GM21447 (cell line): ENCODE measurements at regions not wholly inside any gene's neighbourhood (a gene's known extent, or its start where the extent isn't known, plus 50 kb on each side); places are given as distances from the start of the nearest gene placed in this dataset.

Experiments used
- ATAC-seq: cut with Tn5 transposase; IDR thresholded peaks from one replicate; pipeline ENCODE4 v1.9.1; 2021; ENCODE audit not compliant: unreplicated experiment

DNA sequence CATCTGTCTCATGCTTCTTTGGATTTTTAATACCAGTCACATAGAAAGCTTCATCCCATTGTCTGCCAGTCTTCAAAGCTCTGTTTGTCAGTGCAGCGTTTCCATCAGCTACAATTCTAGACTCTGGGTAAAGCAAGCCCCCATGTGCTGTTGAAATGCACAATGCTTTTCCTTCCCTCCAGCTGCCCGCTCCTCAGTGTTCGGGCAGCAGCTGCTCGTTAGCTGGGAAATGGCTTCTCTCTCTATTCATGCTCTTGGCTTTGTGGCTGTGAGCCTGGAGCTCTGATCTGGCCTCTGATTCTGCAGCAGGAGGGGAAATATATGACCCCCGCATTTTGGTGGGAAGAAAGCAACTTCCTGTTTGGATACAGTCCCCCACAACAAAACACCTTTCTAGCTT is 213.0 kb upstream of the CDYL start:
- ATAC-seq = no peak

DNA sequence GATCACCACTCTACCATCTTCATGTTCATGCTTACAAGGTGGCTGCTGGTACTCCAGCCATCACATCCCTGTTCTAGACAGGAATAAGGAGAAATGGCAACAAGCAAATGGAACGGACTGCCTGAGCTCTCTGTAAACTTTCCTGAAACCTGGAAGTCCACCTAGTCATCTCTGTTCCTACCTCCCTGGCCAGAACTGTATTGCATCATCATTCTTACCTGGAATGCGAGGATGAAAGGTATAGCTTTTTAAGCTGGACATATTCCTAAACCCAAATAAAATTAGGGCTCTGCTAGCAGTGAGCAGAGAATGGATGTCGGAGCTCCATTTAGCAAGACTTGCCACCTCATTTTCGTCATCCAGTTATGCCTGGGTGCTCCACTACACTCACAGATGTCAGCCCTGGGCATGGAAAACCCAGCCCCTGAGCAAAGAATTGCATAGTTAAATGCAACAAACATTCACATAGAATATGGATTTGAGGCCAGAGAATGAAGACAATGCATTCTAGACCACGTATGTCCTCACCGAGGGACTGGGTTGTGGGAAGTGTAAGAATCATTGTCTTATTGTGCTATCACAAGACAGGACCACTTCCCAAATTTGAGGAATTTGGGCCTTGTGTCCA is 214.3 kb upstream of the CDYL start:
- no peak for ATAC-seq

DNA sequence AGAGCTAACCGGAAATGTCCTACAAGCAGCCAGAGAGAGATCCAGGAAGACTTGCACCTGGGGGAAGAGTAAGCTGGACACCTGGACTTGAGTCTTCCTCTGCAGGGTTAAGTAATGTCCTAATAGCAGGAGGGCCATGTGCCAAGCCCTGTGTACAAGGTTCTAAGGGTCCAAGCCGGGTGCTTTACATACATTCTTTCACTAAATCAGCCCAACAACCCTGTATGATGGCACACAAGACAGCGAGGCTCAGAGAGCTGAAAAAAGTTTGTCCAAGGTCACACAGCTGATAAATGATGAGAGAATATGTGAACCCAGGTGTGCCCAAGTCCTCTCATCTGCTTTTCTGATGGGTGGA is 215.1 kb upstream of the CDYL start:
- no peak for ATAC-seq

DNA sequence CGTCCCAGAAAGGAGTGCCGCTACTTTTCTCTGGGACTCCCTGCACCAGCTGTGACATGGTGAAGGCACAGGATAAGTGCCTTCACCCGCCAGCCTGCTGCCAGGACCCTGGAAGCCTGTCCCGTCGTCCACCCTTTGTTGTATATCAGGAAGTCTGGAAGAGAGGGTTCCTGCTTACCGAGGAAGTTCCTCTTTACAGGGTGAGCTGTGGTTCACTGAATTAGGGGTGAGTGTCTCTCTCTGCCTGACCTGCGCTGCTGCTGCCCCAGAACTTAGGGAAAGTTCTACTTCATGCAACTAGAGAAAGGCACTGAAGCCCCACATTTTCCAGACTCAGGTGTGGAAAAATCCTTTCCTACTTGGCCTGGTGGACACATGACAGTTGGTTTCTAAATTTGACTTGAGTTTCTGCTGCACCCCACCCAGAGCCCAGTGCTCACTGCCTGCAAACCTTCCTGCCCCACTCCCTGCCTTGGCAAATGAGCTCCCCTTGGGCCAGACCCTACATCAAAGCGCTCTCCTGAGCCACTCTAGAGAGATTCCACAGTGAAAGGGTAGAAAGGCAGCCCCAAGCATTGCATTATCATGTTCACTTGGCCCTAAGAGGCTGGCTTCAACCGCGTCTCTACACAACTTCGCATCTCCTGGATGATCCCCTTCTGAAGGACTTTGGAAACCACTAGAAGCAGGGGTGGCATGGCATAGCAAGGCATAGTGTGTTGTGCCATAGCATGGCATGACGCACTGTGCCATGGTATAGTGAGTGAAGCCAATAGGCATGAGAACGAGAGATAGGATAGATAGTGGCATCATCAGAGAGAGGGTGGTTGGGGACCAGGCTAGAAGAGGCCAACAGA is 215.8 kb upstream of the CDYL start:
- no peak for ATAC-seq

DNA sequence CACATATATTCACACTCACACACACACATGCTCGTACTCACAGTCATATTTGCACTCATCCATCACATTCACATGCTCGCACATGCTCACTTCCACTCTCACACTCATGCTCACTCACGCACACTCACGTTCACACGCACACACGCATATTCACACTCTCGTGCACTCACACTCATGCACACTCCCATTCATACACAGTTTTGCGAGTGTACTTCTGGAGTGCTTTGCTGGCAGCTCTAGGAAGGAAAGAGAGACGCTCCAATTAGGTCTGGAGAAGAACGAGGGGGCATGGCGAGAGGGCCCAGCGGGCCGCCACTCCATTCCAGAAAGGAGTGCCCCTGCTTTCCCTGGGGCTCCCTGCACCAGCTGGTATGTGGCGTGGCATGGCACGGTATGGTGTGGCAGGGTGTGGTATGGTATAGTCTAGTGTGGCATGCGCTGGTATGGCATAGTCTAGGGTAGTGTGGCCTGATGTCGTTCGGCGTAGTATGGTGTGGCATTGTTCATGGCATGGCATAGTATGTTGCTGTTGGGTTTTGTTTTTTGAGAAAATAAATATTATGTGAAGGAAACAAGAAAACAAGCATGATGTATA is 216.8 kb upstream of the CDYL start:
- ATAC-seq = no peak

DNA sequence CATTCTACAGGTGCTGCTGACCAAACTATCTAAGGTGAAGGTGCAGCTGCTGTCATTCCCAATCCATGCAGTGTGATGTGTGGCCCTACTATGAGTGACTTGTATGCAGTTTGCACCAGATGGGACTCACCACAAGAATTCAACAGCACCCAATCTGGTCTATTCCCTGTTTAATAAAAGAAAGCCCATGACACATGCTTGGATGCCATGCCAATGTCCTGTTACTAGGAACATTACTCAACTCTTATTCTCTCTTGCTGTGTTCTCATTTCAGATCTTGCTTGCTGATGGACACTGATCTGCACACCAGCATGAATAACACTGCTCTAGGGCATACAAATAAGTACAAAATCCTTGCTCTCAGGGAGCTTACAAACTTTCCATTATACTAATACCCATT is 221.6 kb upstream of the CDYL start:
- ATAC-seq = no peak

DNA sequence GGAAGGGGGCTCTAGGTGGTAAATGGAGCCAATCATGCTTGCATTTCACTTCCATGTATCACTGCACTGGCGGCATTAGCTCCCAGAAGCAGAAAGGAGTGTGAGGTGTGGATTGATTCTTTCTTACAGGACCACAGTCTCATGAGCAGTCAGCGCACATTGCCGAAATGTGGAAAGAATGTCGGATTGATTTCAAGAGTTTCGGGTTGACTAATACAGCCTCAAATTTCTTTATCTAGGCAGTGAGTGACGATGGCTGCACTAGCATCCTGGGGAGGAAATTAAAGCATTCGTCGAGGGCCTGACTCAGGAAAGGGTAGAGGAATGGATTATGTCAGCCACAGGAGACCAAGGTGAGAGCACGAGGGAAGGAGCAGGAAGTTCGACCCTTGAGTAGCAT is 222.8 kb upstream of the CDYL start:
- ATAC-seq = no peak

DNA sequence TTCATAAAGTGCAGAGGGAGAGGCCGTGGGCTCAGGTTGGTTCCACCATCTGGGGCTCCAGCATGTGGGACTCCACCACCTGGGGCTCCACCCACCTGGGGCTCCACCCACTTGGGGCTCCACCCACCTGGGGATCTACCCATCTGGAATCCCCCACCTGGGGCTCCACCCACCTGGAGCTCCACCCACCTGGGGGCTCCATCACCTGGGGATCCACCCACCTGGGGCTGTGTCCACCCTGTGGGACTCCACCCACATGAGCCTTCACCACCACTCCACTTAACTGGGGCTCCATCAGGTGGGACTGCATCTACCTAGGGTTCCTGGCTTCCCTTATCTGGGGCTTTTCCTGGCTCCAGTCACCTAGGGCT is 226.0 kb upstream of the CDYL start:
- no peak for ATAC-seq

DNA sequence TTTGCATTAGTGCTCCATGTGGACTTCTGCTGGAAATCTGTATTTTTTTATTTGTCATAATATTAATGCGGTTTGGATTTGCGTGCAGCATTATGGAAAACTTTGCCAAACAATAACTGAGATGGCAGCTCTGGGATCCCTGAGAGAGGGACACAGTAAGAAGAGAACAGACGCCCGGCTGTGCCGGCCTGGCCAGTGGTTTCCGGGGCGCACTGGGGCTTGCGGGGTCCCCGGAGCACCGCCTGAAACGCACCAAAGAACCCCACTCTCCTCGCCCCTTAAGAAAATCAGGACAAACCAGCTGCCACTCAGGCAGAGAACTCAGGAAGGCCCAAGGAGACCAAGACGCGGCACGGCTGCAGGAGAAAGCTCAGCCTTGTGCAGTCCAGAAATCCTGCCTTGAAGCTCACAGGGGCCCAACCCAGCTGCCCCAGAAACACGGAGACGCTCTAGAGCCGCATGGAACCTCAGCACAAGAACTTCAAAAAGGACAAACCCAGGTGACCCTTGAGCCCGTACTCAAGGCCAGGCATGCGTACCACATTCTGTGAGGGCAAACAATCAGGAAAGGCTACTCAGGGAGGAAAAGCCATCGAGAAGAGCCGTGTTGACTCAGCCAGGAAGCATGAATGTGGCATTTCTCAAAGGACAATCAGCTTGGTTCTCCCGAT is 226.5 kb upstream of the CDYL start:
- ATAC-seq = no peak

DNA sequence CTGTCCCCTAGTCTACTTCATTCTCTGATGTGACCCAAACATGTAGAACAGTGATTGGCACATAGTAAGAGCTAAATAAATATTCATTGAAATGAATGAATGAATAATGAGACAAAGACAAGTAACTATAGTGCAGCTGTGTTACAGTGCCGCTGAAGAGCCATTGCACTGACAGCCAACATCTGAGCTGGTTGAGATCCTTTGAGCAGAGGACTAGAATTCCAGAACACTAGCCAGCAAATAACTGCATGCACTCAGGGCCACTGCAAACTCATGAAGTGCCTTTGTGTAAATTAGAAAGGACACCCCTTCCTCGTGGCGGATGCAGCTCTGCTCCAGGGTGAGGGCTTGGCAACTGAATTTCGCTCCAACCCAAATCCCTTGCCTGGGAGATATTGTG is 230.3 kb upstream of the CDYL start:
- ATAC-seq = no peak

DNA sequence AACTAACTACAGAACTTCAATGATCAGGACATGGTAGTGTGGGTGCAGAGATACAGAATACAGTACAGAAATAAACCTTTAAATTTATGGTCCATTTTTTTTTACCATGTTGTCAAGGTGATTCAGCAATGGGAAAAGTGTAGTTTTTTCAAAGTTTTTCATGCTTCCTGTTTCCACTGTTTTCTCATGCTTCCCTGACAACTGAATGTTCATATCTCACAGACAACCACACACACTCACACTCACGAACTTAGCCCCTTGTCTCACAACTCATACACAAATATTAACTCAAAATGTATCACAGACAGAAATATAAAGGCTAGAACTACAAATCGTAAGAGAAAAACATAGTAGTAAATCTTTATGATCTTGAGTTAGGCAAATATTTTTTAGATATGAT is 232.6 kb upstream of the CDYL start:
- ATAC-seq = no peak

DNA sequence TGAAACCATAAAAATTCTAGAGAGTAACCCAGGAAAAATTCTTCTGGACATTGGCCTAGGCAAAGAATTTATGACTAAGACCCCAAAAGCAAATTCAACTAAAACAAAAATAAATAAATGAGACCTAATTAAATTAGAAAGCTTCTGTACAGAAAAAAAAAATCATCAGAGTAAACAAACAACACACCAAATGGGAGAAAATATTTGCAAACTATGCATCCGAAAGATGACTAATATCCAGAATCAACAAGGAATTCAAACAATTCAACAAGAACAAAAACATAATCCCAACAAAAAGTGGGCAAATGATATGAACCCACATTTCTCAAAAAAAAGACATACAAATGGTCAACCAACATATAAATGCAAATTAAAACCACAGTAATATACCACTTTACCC is 242.6 kb upstream of the CDYL start:
- ATAC-seq = no peak

DNA sequence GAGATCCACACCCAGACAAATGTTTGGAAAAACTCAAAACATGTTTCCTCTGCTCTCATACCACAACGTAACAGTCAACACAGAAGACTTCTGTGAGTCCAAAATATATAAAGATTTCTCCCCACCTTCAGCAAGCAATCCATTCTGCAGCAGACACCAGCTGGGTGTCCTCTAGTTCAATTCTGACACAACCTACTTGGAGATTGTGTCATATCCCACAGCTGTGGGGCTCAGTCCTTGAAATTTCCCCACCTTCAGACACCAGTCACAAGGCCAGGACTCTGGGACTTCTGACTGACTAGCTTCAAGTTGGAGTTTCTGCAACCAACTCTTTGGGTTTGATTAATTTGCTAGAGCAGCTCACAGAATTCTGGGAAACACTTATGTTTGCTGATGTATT is 244.8 kb upstream of the CDYL start:
- ATAC-seq = no peak

DNA sequence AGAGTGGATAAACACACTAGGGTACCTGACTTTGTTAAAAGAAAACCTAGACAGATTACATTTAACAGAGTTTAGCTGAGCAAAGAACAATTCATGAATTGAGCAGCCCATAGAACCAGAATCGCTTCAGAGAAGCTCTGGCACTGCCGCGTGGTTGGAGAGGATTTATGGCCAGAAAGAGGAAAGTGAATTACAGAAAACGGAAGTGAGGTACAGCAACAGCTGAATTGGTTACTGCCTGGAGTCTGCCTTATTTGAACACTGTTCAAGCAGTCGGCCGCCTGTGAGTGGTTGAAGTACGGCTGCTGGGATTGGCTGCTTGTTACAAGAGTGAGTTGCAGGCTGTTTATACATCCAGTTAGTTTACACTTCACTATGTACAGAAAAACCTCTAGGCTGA is 253.8 kb upstream of the CDYL start:
- no peak for ATAC-seq

DNA sequence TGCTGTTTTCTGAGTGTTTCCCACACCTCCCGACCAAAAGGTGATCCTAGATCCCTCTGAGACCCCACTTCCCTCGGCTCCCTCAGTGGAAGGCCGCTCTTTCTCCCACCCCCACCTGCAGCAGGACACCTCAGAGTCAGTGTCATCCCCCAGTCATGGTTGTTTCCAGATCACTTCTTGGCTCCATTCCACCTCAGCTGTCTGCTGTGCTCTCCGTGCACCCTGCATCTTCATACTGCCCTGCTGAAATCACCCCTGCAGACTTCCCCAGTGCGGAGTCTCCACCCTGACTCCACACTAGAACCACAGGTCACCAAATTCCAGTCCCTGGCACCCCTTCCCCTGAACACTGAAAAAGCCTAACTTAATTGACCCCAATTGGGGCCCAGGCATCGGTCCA is 255.1 kb upstream of the CDYL start:
- ATAC-seq = no peak

DNA sequence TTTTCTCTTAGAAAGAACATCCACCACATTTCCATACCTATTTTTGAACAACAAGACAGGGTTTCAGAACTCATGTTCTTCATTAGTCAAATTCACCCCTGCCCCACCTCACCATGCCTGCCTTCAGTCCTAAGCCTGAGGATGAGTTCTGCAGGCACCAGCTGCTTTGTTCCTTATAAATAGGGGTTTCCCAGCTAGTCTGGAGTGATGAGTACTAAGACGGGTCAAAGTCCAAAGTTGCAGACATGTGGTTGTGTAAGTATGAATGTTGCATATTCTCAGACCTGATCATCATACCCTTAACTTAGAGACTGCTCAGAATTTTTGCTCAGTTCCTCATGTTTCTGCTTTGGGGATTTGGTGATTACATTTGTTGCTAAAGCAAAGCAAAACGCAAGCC is 257.7 kb upstream of the CDYL start:
- ATAC-seq = no peak

DNA sequence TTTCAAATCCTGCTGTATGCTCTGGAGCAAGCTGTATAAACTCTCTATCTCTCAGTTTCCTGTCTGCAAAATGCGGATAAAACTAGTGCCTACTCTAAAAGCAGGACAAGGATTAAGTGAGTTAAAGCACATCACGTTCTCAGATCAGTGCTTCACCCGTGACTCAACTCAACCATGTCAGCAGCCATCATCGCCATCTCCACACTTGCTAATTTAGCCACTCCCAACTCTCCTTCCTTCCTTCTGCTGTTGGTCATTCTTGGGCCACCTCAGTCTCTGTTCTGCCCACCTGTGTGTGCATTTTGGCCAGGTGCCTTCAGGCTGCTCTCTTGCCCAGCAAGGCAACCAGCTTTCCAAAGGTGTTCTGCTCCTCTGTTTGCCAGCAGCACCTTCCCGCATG is 260.0 kb upstream of the CDYL start:
- ATAC-seq = no peak

DNA sequence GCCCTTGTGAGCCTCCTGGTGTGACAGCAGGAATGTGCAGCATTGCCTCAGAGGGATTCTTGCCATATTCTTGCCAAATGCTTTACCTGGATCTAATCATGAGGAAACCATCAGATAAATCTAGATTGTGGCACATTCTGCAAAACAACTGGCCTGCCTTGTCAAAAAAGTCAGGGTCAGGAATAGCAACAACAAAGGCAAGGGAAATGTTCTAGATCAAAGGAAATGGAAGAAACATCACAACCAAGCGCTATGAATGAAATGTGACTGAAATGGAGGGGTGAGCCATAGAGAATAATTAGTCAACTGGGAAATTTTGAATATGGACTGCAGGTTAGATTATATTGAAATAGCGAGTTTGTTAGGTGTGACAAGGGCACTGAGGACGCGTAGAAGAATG is 262.6 kb upstream of the CDYL start:
- no peak for ATAC-seq

DNA sequence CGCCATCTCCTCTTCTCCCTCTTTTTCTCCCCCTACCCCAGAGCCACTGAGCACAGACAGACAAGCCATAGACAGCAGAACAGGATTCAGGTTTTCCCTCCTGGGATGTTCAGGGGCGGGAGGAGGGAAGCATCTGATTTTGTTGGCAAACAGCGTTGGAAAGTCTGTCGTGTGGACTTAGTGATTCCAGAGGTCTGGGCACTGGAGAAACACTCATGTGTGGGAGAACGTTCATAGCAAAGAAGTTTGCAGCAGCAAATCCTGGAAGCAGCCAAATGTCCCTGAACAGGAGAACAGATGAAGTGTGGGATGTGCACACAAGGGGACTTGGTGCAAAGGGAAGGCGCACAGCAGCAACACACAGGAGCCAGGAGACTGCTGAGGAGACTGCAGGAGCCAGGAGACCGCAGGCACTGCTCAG is 264.1 kb upstream of the CDYL start:
- no peak for ATAC-seq

DNA sequence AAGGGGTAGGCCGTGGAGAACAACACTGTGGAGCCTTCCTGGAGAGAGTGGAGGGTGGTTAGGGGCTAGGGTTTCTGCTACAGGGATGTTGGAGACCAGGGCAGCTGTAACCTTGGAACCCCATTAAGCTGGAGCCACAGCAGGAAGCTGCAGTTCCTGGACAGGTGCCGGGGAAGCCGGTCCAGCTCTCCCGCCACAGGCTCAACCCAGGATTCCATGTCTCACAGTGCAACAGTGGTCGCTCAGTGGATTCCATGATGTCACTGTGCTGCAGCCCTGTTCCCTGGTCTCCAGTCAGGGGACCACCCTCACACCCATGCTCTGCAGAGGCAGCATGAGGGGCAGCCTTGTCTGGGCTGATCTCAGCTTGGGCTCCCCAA is 264.6 kb upstream of the CDYL start:
- ATAC-seq = no peak

DNA sequence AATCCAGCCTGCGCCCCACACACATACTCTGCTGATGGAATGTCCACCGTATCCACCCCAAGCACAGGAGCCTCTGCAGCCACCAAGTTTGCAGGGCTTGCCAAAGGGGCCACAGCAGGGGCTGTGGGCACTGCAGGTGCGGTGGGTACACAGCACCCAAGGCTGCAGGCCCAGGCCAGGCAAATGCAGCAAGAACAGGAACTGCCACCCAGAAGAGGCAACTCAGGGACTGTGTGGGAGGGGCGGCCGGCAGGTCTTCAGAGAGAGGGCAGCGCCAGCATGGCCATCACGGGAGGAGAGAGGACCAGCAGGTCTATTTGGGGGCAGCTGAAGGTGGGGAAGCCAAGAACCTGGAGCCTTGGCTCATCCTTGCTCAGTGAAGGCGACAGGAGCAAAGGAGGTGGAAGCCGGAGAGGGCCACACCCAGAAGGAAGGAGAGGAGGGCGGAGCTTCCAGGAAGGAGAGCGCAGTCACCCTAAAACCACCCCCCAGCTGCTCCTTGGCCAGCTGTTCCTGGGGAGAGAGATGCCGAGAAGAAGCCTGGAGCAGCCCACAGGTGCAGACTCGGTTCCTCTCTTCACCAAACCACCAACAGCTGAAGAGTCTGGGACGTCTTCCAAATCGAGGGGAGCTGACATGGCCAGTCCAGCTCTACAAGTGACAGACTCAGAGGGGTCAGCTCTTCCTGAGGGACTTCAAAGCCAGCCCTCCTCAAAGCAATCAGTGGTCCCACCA is 265.1 kb upstream of the CDYL start:
- no peak for ATAC-seq
